RWPE2 (cell line): ENCODE measurements at regions not wholly inside any gene's neighbourhood (a gene's known extent, or its start where the extent isn't known, plus 50 kb on each side); places are given as distances from the start of the nearest gene placed in this dataset.

ENCODE experiments used
- ATAC-seq: fragments of 200-7000 bp; cut with Tn5 transposase; 3 replicates; pipeline ENCODE4 v1.9.1; 2021; ENCODE audit warnings: low read depth
- DNase-seq: peaks from one replicate; pipeline ENCODE4 v3.0.0-alpha.2; 2020; ENCODE audit warnings: low spot score
- H3K27ac ChIP-seq: fragments of 450-650 bp; 2 replicates; pipeline ENCODE4 v1.5.1; 2017; ENCODE audit warnings: mild to moderate bottlenecking; ENCODE audit not compliant: poor library complexity, severe bottlenecking
- H3K27me3 ChIP-seq: fragments of 250-450 bp; sonication (Bioruptor Pico); 2 replicates; pipeline ENCODE4 v1.5.1; 2021; ENCODE audit warnings: mild to moderate bottlenecking, moderate library complexity; ENCODE audit not compliant: insufficient read depth, poor library complexity, severe bottlenecking
- H3K36me3 ChIP-seq: fragments of 250-450 bp; sonication (Bioruptor Pico); 2 replicates; pipeline ENCODE4 v1.5.1; 2020; ENCODE audit warnings: low read depth, mild to moderate bottlenecking, moderate library complexity
- H3K4me1 ChIP-seq: fragments of 250-450 bp; sonication (Bioruptor Pico); 2 replicates; pipeline ENCODE4 v1.5.1; 2021; ENCODE audit warnings: mild to moderate bottlenecking, moderate library complexity; ENCODE audit not compliant: insufficient read depth, poor library complexity, severe bottlenecking
- H3K4me3 ChIP-seq: fragments of 250-450 bp; sonication (Bioruptor Pico); 2 replicates; pipeline ENCODE4 v1.5.1; 2021; ENCODE audit warnings: mild to moderate bottlenecking, moderate library complexity; ENCODE audit not compliant: severe bottlenecking
- H3K9me3 ChIP-seq: fragments of 250-450 bp; sonication (Bioruptor Pico); 2 replicates; pipeline ENCODE4 v1.5.1; 2021; ENCODE audit warnings: mild to moderate bottlenecking, moderate library complexity; ENCODE audit not compliant: severe bottlenecking
- TF ChIP-seq, protein P1 (sequence below): fragments of 450-650 bp; IDR thresholded peaks from one replicate; pipeline ENCODE4 v1.5.1; 2017; ENCODE audit warnings: mild to moderate bottlenecking, moderate library complexity; ENCODE audit not compliant: poor library complexity, severe bottlenecking

- Histone ChIP-seq H3K4me3 (no peak overlapping the region), H3K27ac (no peak overlapping the region), H3K27me3 (no peaks in the 10 kb centered on the region), H3K9me3 (no peaks in the 10 kb centered on the region), H3K4me1 (no peaks in the 10 kb centered on the region), H3K36me3 (no peaks in the 10 kb centered on the region)
- DNase-seq (no peak), ATAC-seq (no peak)
- TF ChIP-seq, protein P1, sequence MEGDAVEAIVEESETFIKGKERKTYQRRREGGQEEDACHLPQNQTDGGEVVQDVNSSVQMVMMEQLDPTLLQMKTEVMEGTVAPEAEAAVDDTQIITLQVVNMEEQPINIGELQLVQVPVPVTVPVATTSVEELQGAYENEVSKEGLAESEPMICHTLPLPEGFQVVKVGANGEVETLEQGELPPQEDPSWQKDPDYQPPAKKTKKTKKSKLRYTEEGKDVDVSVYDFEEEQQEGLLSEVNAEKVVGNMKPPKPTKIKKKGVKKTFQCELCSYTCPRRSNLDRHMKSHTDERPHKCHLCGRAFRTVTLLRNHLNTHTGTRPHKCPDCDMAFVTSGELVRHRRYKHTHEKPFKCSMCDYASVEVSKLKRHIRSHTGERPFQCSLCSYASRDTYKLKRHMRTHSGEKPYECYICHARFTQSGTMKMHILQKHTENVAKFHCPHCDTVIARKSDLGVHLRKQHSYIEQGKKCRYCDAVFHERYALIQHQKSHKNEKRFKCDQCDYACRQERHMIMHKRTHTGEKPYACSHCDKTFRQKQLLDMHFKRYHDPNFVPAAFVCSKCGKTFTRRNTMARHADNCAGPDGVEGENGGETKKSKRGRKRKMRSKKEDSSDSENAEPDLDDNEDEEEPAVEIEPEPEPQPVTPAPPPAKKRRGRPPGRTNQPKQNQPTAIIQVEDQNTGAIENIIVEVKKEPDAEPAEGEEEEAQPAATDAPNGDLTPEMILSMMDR, result no peak
Observed at GRCh38 chr14:34251662-34252061, 210.4 kb downstream of the SPTSSA start.

DNA sequence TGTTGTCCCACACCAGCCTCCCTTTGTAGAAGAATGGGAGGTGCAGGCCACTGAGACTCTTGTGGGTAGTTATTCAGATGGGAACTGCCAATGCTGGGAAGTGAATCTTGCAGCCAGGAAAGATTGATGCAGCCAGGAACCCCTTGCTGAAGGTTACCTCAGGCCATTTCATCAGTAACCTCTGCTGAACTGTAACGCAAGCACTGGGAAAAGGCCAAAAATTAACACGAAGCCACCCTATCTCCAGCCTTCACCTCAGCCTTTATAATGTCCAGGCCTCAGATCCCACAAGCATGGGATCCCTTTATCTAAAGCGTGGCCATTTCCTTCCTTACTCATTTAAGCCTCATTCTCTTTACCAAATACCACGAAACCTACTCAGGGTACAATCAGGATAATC, 211.1 kb downstream of the SPTSSA start:
- no peaks in the 10 kb centered on the region for H3K9me3 ChIP-seq

GRCh38 chr14:34247605-34248004, 214.4 kb downstream of the SPTSSA start:
- ATAC-seq (no peak), DNase-seq (no peak)
- no peaks in the 10 kb centered on the region for H3K27me3 ChIP-seq
- no peak overlapping the region for H3K27ac ChIP-seq
- H3K4me3 ChIP-seq, result no peak overlapping the region
- H3K4me1 ChIP-seq, result no peaks in the 10 kb centered on the region
- no peaks in the 10 kb centered on the region for H3K9me3 ChIP-seq
- no peaks in the 10 kb centered on the region for H3K36me3 ChIP-seq
- TF ChIP-seq, protein P1, result no peak

More for the DNA sequence above, 211.1 kb downstream of the SPTSSA start:
- Histone ChIP-seq H3K4me3 (no peak overlapping the region), H3K36me3 (no peaks in the 10 kb centered on the region), H3K27ac (no peak overlapping the region), H3K4me1 (no peaks in the 10 kb centered on the region), H3K27me3 (no peaks in the 10 kb centered on the region)
- DNase-seq, result no peak
- no peak for ATAC-seq
- TF ChIP-seq, protein P1, result no peak

DNA sequence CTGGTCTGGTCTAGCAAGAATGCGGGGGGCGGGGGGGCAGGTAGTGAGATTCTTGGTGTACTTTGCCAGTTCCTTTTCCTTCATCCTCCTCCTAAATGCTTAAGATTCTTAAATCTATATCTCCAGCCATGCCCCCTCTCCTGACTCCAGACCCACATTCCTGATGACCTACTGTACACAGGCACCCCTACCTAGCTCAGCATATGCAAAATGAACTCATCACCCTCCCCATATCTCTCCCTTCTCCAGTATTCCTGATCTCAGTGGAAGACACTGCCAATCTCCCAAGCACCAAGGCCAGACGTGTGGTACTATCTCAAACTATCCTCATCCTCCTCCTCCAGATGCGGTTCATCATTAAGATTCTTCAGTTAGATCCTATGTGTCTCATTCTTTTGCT, 215.8 kb downstream of the SPTSSA start:
- H3K9me3 ChIP-seq, result no peaks in the 10 kb centered on the region
- H3K4me3 ChIP-seq, result no peak overlapping the region
- DNase-seq (no peak), ATAC-seq (no peak)
- no peaks in the 10 kb centered on the region for H3K27me3 ChIP-seq
- no peaks in the 10 kb centered on the region for H3K36me3 ChIP-seq
- H3K27ac ChIP-seq, result no peak overlapping the region
- H3K4me1 ChIP-seq, result no peaks in the 10 kb centered on the region
- TF ChIP-seq, protein P1, result no peak

GRCh38 chr14:34243401-34243800, 218.6 kb downstream of the SPTSSA start:
- TF ChIP-seq, protein P1, result no peak
- no peak for DNase-seq
- Histone ChIP-seq H3K4me3 (no peak overlapping the region), H3K27ac (no peak overlapping the region), H3K27me3 (no peaks in the 10 kb centered on the region), H3K9me3 (no peaks in the 10 kb centered on the region), H3K36me3 (no peaks in the 10 kb centered on the region), H3K4me1 (no peaks in the 10 kb centered on the region)
- no peak for ATAC-seq
